Kidney epithelial cell (primary cell): ENCODE measurements at regions not wholly inside any gene's neighbourhood (a gene's known extent, or its start where the extent isn't known, plus 50 kb on each side); places are given as distances from the start of the nearest gene placed in this dataset.

Experiments used
- DNase-seq: peaks from one replicate; pipeline ENCODE4 v3.0.0-alpha.2; 2010; ENCODE audit warnings: low read depth
- H3K27me3 ChIP-seq: 2 replicates; pipeline ENCODE4 v1.6.0; 2011; ENCODE audit warnings: low read length; ENCODE audit not compliant: control insufficient read depth, insufficient read depth
- H3K36me3 ChIP-seq: 2 replicates; pipeline ENCODE4 v1.5.1; 2011; ENCODE audit warnings: low read length; ENCODE audit not compliant: control insufficient read depth, insufficient read depth
- H3K4me3 ChIP-seq: 2 replicates; pipeline ENCODE4 v1.5.1; 2011; ENCODE audit warnings: low read depth, mild to moderate bottlenecking, control low read depth, low read length
- CTCF ChIP-seq: IDR thresholded peaks from 2 replicates; pipeline ENCODE4 v1.5.1; 2011; ENCODE audit warnings: mild to moderate bottlenecking, moderate library complexity, low read length, control low read depth, inconsistent platforms; ENCODE audit not compliant: insufficient read depth, poor library complexity, severe bottlenecking

- no peak for TF ChIP-seq CTCF
- DNase-seq, result no peak
- Histone ChIP-seq H3K4me3 (no peak overlapping the region), H3K27me3 (no peaks in the 10 kb centered on the region), H3K36me3 (no peaks in the 10 kb centered on the region)
These were observed 128.5 kb upstream of the TNS3 start for GRCh38 chr7:47710201-47710935.

- Histone ChIP-seq H3K4me3 (no peak overlapping the region), H3K36me3 (no peaks in the 10 kb centered on the region), H3K27me3 (no peaks in the 10 kb centered on the region)
- no peak for DNase-seq
- no peak for TF ChIP-seq CTCF
These were observed 127.5 kb upstream of the TNS3 start for GRCh38 chr7:47709451-47709850.

- Histone ChIP-seq H3K36me3 (no peaks in the 10 kb centered on the region), H3K27me3 (no peaks in the 10 kb centered on the region), H3K4me3 (no peak overlapping the region)
- TF ChIP-seq CTCF, result no peak
- DNase-seq, result no peak
These were observed 127.1 kb upstream of the TNS3 start for GRCh38 chr7:47709051-47709450.

- DNase-seq, result no peak
- H3K27me3 ChIP-seq, result no peaks in the 10 kb centered on the region
- no peak for TF ChIP-seq CTCF
- no peak overlapping the region for H3K4me3 ChIP-seq
- H3K36me3 ChIP-seq, result no peaks in the 10 kb centered on the region
These were observed 125.7 kb upstream of the TNS3 start for GRCh38 chr7:47707583-47707982.

- no peaks in the 10 kb centered on the region for H3K36me3 ChIP-seq
- no peak for DNase-seq
- no peak overlapping the region for H3K4me3 ChIP-seq
- TF ChIP-seq CTCF, result no peak
- no peaks in the 10 kb centered on the region for H3K27me3 ChIP-seq
These were observed 123.0 kb upstream of the TNS3 start for GRCh38 chr7:47704936-47705335.

GRCh38 chr7:47702080-47702479, 120.2 kb upstream of the TNS3 start:
- no peaks in the 10 kb centered on the region for H3K27me3 ChIP-seq
- H3K4me3 ChIP-seq, result no peak overlapping the region
- TF ChIP-seq CTCF, result no peak
- no peaks in the 10 kb centered on the region for H3K36me3 ChIP-seq
- no peak for DNase-seq
